Thyroid gland (tissue), 4 donors: ENCODE measurements at regions not wholly inside any gene's neighbourhood (a gene's known extent, or its start where the extent isn't known, plus 50 kb on each side); places are given as distances from the start of the nearest gene placed in this dataset.

Experiments
- CTCF ChIP-seq, 6 experiments: fragments of 200-600 bp in 3 of 6; fragments of 450-650 bp in 3 of 6; sonication (generic) in 3 of 6; IDR thresholded peaks; one replicate each; pipeline ENCODE4 v1.5.1; 2016 to 2019; ENCODE audit warnings: antibody characterized with exemption in 6 of 6, mild to moderate bottlenecking in 2 of 6, inconsistent platforms in 1 of 6, moderate library complexity in 1 of 6
- POLR2A ChIP-seq, 2 donors: fragments of 450-650 bp; IDR thresholded peaks; one replicate each; pipeline ENCODE4 v1.6.1; 2017; ENCODE audit warnings: antibody characterized with exemption in 2 of 2, mild to moderate bottlenecking in 2 of 2, moderate library complexity in 1 of 2

- TF ChIP-seq CTCF (IDR thresholded peaks at IDR 0.05) (no peak), POLR2A (IDR thresholded peaks at IDR 0.05) (no peak)
These were observed 81.4 kb upstream of the ACSL1 start for GRCh38 chr4:184907216-184907615.
